ENCODE measurements at regions not wholly inside any gene's neighbourhood (a gene's known extent, or its start where the extent isn't known, plus 50 kb on each side); places are given as distances from the start of the nearest gene placed in this dataset.
"Not testable (repeated sequence)": the region's sequence is repeated elsewhere in the genome, so short reads cannot be mapped to it uniquely, and the experiment has no call there.

GRCh38 chr10:124319520-124319919 lies 99.2 kb downstream of the OAT start:
- not testable (repeated sequence) for H3K9ac ChIP-seq (ENCODE audit: low read depth, low read length, poor library complexity); H3K79me1 ChIP-seq (ENCODE audit: low read depth, low read length); H3K27ac ChIP-seq (replicated peaks; ENCODE audit: low read length); DNase-seq (ENCODE audit: low spot score); H2BK120ac ChIP-seq (ENCODE audit: low read depth, low read length); H3K4me2 ChIP-seq (ENCODE audit: insufficient read depth, low read length, poor library complexity, severe bottlenecking); H3K36me3 ChIP-seq (replicated peaks in 1 of 2; ENCODE audit: control insufficient read depth in 2 of 2, insufficient read depth in 2 of 2, low read length in 2 of 2); H2BK15ac ChIP-seq (ENCODE audit: low read length); H3K14ac ChIP-seq (ENCODE audit: low read length); H3K4ac ChIP-seq (ENCODE audit: low read length); H2BK12ac ChIP-seq (ENCODE audit: low read length); H4K91ac ChIP-seq (ENCODE audit: low read depth, low read length, poor library complexity); H3K27me3 ChIP-seq (ENCODE audit: control insufficient read depth in 3 of 3, insufficient read depth in 3 of 3, low read depth in 1 of 3, low read length in 3 of 3); H3K23ac ChIP-seq (ENCODE audit: low read depth, low read length, poor library complexity); H3K18ac ChIP-seq (ENCODE audit: low read length); H3K4me1 ChIP-seq (ENCODE audit: control insufficient read depth in 2 of 2, insufficient read depth in 1 of 2, low read depth in 1 of 2, low read length in 2 of 2); H3K9me3 ChIP-seq (replicated peaks in 1 of 2; ENCODE audit: control insufficient read depth in 2 of 2, insufficient read depth in 1 of 2, low read depth in 1 of 2, low read length in 2 of 2); H2BK5ac ChIP-seq (ENCODE audit: low read length); H4K8ac ChIP-seq (ENCODE audit: low read depth, low read length); H3K4me3 ChIP-seq (ENCODE audit: low read length in 2 of 2); H2AFZ ChIP-seq (ENCODE audit: low read length); H2AK5ac ChIP-seq (ENCODE audit: low read depth, low read length)

- H3K4ac ChIP-seq (ENCODE audit: low read length): no peak overlapping the region
- H4K91ac ChIP-seq (ENCODE audit: low read depth, low read length, poor library complexity): no peak overlapping the region
- no peak overlapping the region for H3K18ac ChIP-seq (ENCODE audit: low read length)
- no peak overlapping the region for H3K23ac ChIP-seq (ENCODE audit: low read depth, low read length, poor library complexity)
- no peak overlapping the region for H3K4me2 ChIP-seq (ENCODE audit: insufficient read depth, low read length, poor library complexity, severe bottlenecking)
- no peak overlapping the region for H3K4me3 ChIP-seq (ENCODE audit: low read length in 2 of 2)
- H2BK120ac ChIP-seq (ENCODE audit: low read depth, low read length): no peak overlapping the region
- H3K36me3 ChIP-seq (replicated peaks in 1 of 2; ENCODE audit: control insufficient read depth in 2 of 2, insufficient read depth in 2 of 2, low read length in 2 of 2): no peaks in the 10 kb centered on the region
- H4K8ac ChIP-seq (ENCODE audit: low read depth, low read length): no peak overlapping the region
- no peak overlapping the region for H2AFZ ChIP-seq (ENCODE audit: low read length)
- no peak overlapping the region for H3K9ac ChIP-seq (ENCODE audit: low read depth, low read length, poor library complexity)
- H2BK5ac ChIP-seq (ENCODE audit: low read length): no peak overlapping the region
- H3K27me3 ChIP-seq (ENCODE audit: control insufficient read depth in 3 of 3, insufficient read depth in 3 of 3, low read depth in 1 of 3, low read length in 3 of 3): no peaks in the 10 kb centered on the region
- no CpG with 5 or more reads among the region's 8 CpGs for WGBS, 2 donors (ENCODE audit: extremely low coverage in 2 of 2, insufficient read length in 2 of 2, insufficient replicate concordance in 1 of 2)
- H2BK15ac ChIP-seq (ENCODE audit: low read length): no peak overlapping the region
- no peaks in the 10 kb centered on the region for H3K9me3 ChIP-seq (replicated peaks in 1 of 2; ENCODE audit: control insufficient read depth in 2 of 2, insufficient read depth in 1 of 2, low read depth in 1 of 2, low read length in 2 of 2)
- no peak for DNase-seq (ENCODE audit: low spot score)
- H2BK12ac ChIP-seq (ENCODE audit: low read length): no peak overlapping the region
- H3K14ac ChIP-seq (ENCODE audit: low read length): no peak overlapping the region
- H2AK5ac ChIP-seq (ENCODE audit: low read depth, low read length): no peak overlapping the region
- peaks cover 0 to 4% of the 10 kb centered on the region in 2 donors for H3K4me1 ChIP-seq (ENCODE audit: control insufficient read depth in 2 of 2, insufficient read depth in 1 of 2, low read depth in 1 of 2, low read length in 2 of 2)
- H3K27ac ChIP-seq (replicated peaks; ENCODE audit: low read length): no peak overlapping the region
- no peaks in the 10 kb centered on the region for H3K79me1 ChIP-seq (ENCODE audit: low read depth, low read length)
Measured at GRCh38 chr10:124318811-124319210, 99.9 kb downstream of the OAT start.

GRCh38 chr10:124318076-124318475 lies 100.6 kb downstream of the OAT start:
- no CpG with 5 or more reads among the region's 15 CpGs for WGBS, 2 donors (ENCODE audit: extremely low coverage in 2 of 2, insufficient read length in 2 of 2, insufficient replicate concordance in 1 of 2)

GRCh38 chr10:124316326-124316725 lies 102.4 kb downstream of the OAT start:
- no peaks in the 10 kb centered on the region for H3K36me3 ChIP-seq (replicated peaks in 1 of 2; ENCODE audit: control insufficient read depth in 2 of 2, insufficient read depth in 2 of 2, low read length in 2 of 2)
- H3K27ac ChIP-seq (replicated peaks; ENCODE audit: low read length): no peak overlapping the region
- peaks cover 0 to 4% of the 10 kb centered on the region in 2 donors for H3K4me1 ChIP-seq (ENCODE audit: control insufficient read depth in 2 of 2, insufficient read depth in 1 of 2, low read depth in 1 of 2, low read length in 2 of 2)
- H2BK120ac ChIP-seq (ENCODE audit: low read depth, low read length): no peak overlapping the region
- no peaks in the 10 kb centered on the region for H3K79me1 ChIP-seq (ENCODE audit: low read depth, low read length)
- H3K23ac ChIP-seq (ENCODE audit: low read depth, low read length, poor library complexity): no peak overlapping the region
- H2BK5ac ChIP-seq (ENCODE audit: low read length): no peak overlapping the region
- H4K8ac ChIP-seq (ENCODE audit: low read depth, low read length): no peak overlapping the region
- no peak overlapping the region for H3K4ac ChIP-seq (ENCODE audit: low read length)
- no peak overlapping the region for H3K4me3 ChIP-seq (ENCODE audit: low read length in 2 of 2)
- no peak overlapping the region for H3K4me2 ChIP-seq (ENCODE audit: insufficient read depth, low read length, poor library complexity, severe bottlenecking)
- no peak overlapping the region for H3K14ac ChIP-seq (ENCODE audit: low read length)
- no peak overlapping the region for H3K9ac ChIP-seq (ENCODE audit: low read depth, low read length, poor library complexity)
- no peak overlapping the region for H3K18ac ChIP-seq (ENCODE audit: low read length)
- peaks cover 0 to 3% (median 0%) of the 10 kb centered on the region in 3 experiments for H3K27me3 ChIP-seq (ENCODE audit: control insufficient read depth in 3 of 3, insufficient read depth in 3 of 3, low read depth in 1 of 3, low read length in 3 of 3)
- H2AFZ ChIP-seq (ENCODE audit: low read length): no peak overlapping the region
- WGBS, 2 donors (ENCODE audit: extremely low coverage in 2 of 2, insufficient read length in 2 of 2, insufficient replicate concordance in 1 of 2): no CpG with 5 or more reads among the region's 4 CpGs
- H2BK12ac ChIP-seq (ENCODE audit: low read length): no peak overlapping the region
- H2AK5ac ChIP-seq (ENCODE audit: low read depth, low read length): no peak overlapping the region
- H2BK15ac ChIP-seq (ENCODE audit: low read length): no peak overlapping the region
- no peak for DNase-seq (ENCODE audit: low spot score)
- H3K9me3 ChIP-seq (replicated peaks in 1 of 2; ENCODE audit: control insufficient read depth in 2 of 2, insufficient read depth in 1 of 2, low read depth in 1 of 2, low read length in 2 of 2): no peaks in the 10 kb centered on the region
- H4K91ac ChIP-seq (ENCODE audit: low read depth, low read length, poor library complexity): no peak overlapping the region

More at GRCh38 chr10:124318076-124318475, 100.6 kb downstream of the OAT start:
- no peak overlapping the region for H4K8ac ChIP-seq (ENCODE audit: low read depth, low read length)
- H3K27ac ChIP-seq (replicated peaks; ENCODE audit: low read length): no peak overlapping the region
- H3K79me1 ChIP-seq (ENCODE audit: low read depth, low read length): no peaks in the 10 kb centered on the region
- no peak overlapping the region for H2AK5ac ChIP-seq (ENCODE audit: low read depth, low read length)
- no peak overlapping the region for H3K4ac ChIP-seq (ENCODE audit: low read length)
- H3K36me3 ChIP-seq (replicated peaks in 1 of 2; ENCODE audit: control insufficient read depth in 2 of 2, insufficient read depth in 2 of 2, low read length in 2 of 2): no peaks in the 10 kb centered on the region
- H3K23ac ChIP-seq (ENCODE audit: low read depth, low read length, poor library complexity): no peak overlapping the region
- H4K91ac ChIP-seq (ENCODE audit: low read depth, low read length, poor library complexity): no peak overlapping the region
- H2BK12ac ChIP-seq (ENCODE audit: low read length): no peak overlapping the region
- H3K18ac ChIP-seq (ENCODE audit: low read length): no peak overlapping the region
- no peak for DNase-seq (ENCODE audit: low spot score)
- no peak overlapping the region for H3K4me2 ChIP-seq (ENCODE audit: insufficient read depth, low read length, poor library complexity, severe bottlenecking)
- H2BK15ac ChIP-seq (ENCODE audit: low read length): no peak overlapping the region
- H2BK120ac ChIP-seq (ENCODE audit: low read depth, low read length): no peak overlapping the region
- no peak overlapping the region for H3K9ac ChIP-seq (ENCODE audit: low read depth, low read length, poor library complexity)
- peaks cover 0 to 4% of the 10 kb centered on the region in 2 donors for H3K4me1 ChIP-seq (ENCODE audit: control insufficient read depth in 2 of 2, insufficient read depth in 1 of 2, low read depth in 1 of 2, low read length in 2 of 2)
- no peak overlapping the region for H3K4me3 ChIP-seq (ENCODE audit: low read length in 2 of 2)
- H3K9me3 ChIP-seq (replicated peaks in 1 of 2; ENCODE audit: control insufficient read depth in 2 of 2, insufficient read depth in 1 of 2, low read depth in 1 of 2, low read length in 2 of 2): no peaks in the 10 kb centered on the region
- H2AFZ ChIP-seq (ENCODE audit: low read length): no peak overlapping the region
- no peak overlapping the region for H3K14ac ChIP-seq (ENCODE audit: low read length)
- H2BK5ac ChIP-seq (ENCODE audit: low read length): no peak overlapping the region
- no peaks in the 10 kb centered on the region for H3K27me3 ChIP-seq (ENCODE audit: control insufficient read depth in 3 of 3, insufficient read depth in 3 of 3, low read depth in 1 of 3, low read length in 3 of 3)

Measured in neuronal stem cell (in vitro differentiated cells).